HEK293 (cell line): ENCODE measurements at regions not wholly inside any gene's neighbourhood (a gene's known extent, or its start where the extent isn't known, plus 50 kb on each side); places are given as distances from the start of the nearest gene placed in this dataset.

Experiments
- CTCF ChIA-PET: fragments of 350-600 bp; formaldehyde crosslinking; extraction: SDS; loops from one replicate; lab custom pipeline; 2021; ENCODE audit warnings: antibody characterized with exemption; lab: Yijun Ruan, JAX
- POLR2A ChIA-PET: fragments of 300-600 bp; formaldehyde crosslinking; extraction: SDS; loops from one replicate; lab custom pipeline; 2020; ENCODE audit warnings: antibody characterized with exemption, inconsistent platforms; lab: Yijun Ruan, JAX
- H3K27ac ChIP-seq: fragments of 200-500 bp; sonication (Bioruptor generic); 2 replicates; pipeline ENCODE4 v1.5.1; 2014; ENCODE audit warnings: low read depth, low read length, control low read depth, inconsistent platforms; ENCODE audit errors: extremely low read depth
- H3K36me3 ChIP-seq, 2 experiments: fragments of 200-500 bp in 1 of 2; sonication (Bioruptor generic) in 1 of 2; 1 replicate in 1 of 2; 2 replicates in 1 of 2; pipeline ENCODE4 v1.5.1; 2014 to 2017; ENCODE audit warnings: inconsistent platforms in 2 of 2, low read length in 2 of 2; ENCODE audit not compliant: control insufficient read depth in 2 of 2, insufficient read depth in 1 of 2
- H3K4me1 ChIP-seq: fragments of 200-500 bp; sonication (Bioruptor generic); 2 replicates; pipeline ENCODE4 v1.5.1; 2014; ENCODE audit warnings: mild to moderate bottlenecking, low read length, inconsistent platforms; ENCODE audit not compliant: control insufficient read depth, insufficient read depth
- H3K4me3 ChIP-seq: 2 replicates; pipeline ENCODE4 v1.5.1; 2011; ENCODE audit warnings: low read depth, mild to moderate bottlenecking, control low read depth, low read length, moderate library complexity
- H3K9me3 ChIP-seq: fragments of 200-500 bp; sonication (Bioruptor generic); 2 replicates; pipeline ENCODE4 v1.5.1; 2014; ENCODE audit warnings: low read depth, low read length, inconsistent platforms; ENCODE audit not compliant: control insufficient read depth, insufficient read depth
- HOXD13 ChIP-seq: sonication (generic); formaldehyde crosslinking; IDR thresholded peaks from 2 replicates; pipeline ENCODE4 v1.8.0; 2022; ENCODE audit warnings: missing genetic modification reagents, borderline replicate concordance
- IKZF3 ChIP-seq: fragments of 450-650 bp; IDR thresholded peaks from 2 replicates; pipeline ENCODE4 v1.5.0; 2018; ENCODE audit warnings: missing biosample characterization, mild to moderate bottlenecking, missing genetic modification characterization, moderate library complexity
- INSM2 ChIP-seq: fragments of 450-650 bp; formaldehyde crosslinking; IDR thresholded peaks from 2 replicates; pipeline ENCODE4 v1.5.1; 2016; ENCODE audit warnings: missing biosample characterization, missing genetic modification characterization
- KLF1 ChIP-seq: fragments of 450-650 bp; formaldehyde crosslinking; IDR thresholded peaks from 2 replicates; pipeline ENCODE4 v1.5.1; 2016; ENCODE audit warnings: missing biosample characterization, missing genetic modification characterization
- PBX3 ChIP-seq: sonication (generic); formaldehyde crosslinking; IDR thresholded peaks from 2 replicates; pipeline ENCODE4 v1.8.1; 2022; ENCODE audit warnings: mild to moderate bottlenecking, moderate library complexity, missing genetic modification reagents
- PRDM6 ChIP-seq: fragments of 450-650 bp; formaldehyde crosslinking; IDR thresholded peaks from 2 replicates; pipeline ENCODE4 v1.5.1; 2017; ENCODE audit warnings: missing biosample characterization, missing genetic modification characterization
- REPIN1 ChIP-seq: fragments of 450-650 bp; formaldehyde crosslinking; IDR thresholded peaks from 2 replicates; pipeline ENCODE4 v1.5.1; 2017; ENCODE audit warnings: missing biosample characterization, missing genetic modification characterization, low read depth
- SETDB1 ChIP-seq: IDR thresholded peaks from one replicate; pipeline ENCODE4 v1.6.1; 2017; ENCODE audit warnings: mild to moderate bottlenecking, low read length, moderate library complexity, mixed read lengths; ENCODE audit not compliant: insufficient read length
- YY2 ChIP-seq: fragments of 450-650 bp; formaldehyde crosslinking; IDR thresholded peaks from 2 replicates; pipeline ENCODE4 v1.5.1; 2016; ENCODE audit warnings: missing biosample characterization, missing genetic modification characterization
- ZBTB1 ChIP-seq: fragments of 450-650 bp; formaldehyde crosslinking; IDR thresholded peaks from 2 replicates; pipeline ENCODE4 v1.5.1; 2016; ENCODE audit warnings: missing biosample characterization, missing genetic modification characterization
- ZBTB20 ChIP-seq: fragments of 450-650 bp; formaldehyde crosslinking; IDR thresholded peaks from 2 replicates; pipeline ENCODE4 v1.5.1; 2016; ENCODE audit warnings: missing biosample characterization, missing genetic modification characterization
- ZBTB26 ChIP-seq: fragments of 450-650 bp; formaldehyde crosslinking; optimal IDR thresholded peaks from 2 replicates; pipeline ENCODE3; 2016; ENCODE audit warnings: missing biosample characterization, mild to moderate bottlenecking, missing genetic modification characterization
- ZNF10 ChIP-seq: fragments of 450-650 bp; formaldehyde crosslinking; IDR thresholded peaks from 2 replicates; pipeline ENCODE4 v1.5.1; 2017; ENCODE audit warnings: missing biosample characterization, missing genetic modification characterization
- ZNF2 ChIP-seq: fragments of 450-650 bp; formaldehyde crosslinking; IDR thresholded peaks from 2 replicates; pipeline ENCODE4 v1.5.1; 2016; ENCODE audit warnings: missing biosample characterization, missing genetic modification characterization
- ZNF239 ChIP-seq: fragments of 450-650 bp; formaldehyde crosslinking; IDR thresholded peaks from 2 replicates; pipeline ENCODE4 v1.5.1; 2016; ENCODE audit warnings: missing biosample characterization, missing genetic modification characterization
- ZNF280D ChIP-seq: fragments of 450-650 bp; formaldehyde crosslinking; IDR thresholded peaks from 2 replicates; pipeline ENCODE4 v1.5.1; 2016; ENCODE audit warnings: missing biosample characterization, missing genetic modification characterization
- ZNF449 ChIP-seq: fragments of 450-650 bp; formaldehyde crosslinking; IDR thresholded peaks from 2 replicates; pipeline ENCODE4 v1.5.1; 2017; ENCODE audit warnings: missing biosample characterization, mild to moderate bottlenecking, missing genetic modification characterization, moderate library complexity
- ZNF510 ChIP-seq: fragments of 450-650 bp; formaldehyde crosslinking; IDR thresholded peaks from 2 replicates; pipeline ENCODE4 v1.5.1; 2018; ENCODE audit warnings: mild to moderate bottlenecking, missing genetic modification characterization, missing biosample characterization; ENCODE audit not compliant: insufficient replicate concordance
- ZNF555 ChIP-seq: fragments of 450-650 bp; formaldehyde crosslinking; conservative IDR thresholded peaks from 2 replicates; pipeline ENCODE4 v1.5.1; 2017; ENCODE audit warnings: missing biosample characterization, mild to moderate bottlenecking, missing genetic modification characterization, inconsistent platforms
- ZNF623 ChIP-seq: fragments of 450-650 bp; formaldehyde crosslinking; IDR thresholded peaks from 2 replicates; pipeline ENCODE4 v1.5.1; 2016; ENCODE audit warnings: missing biosample characterization, missing genetic modification characterization
- ZNF658 ChIP-seq: fragments of 450-650 bp; formaldehyde crosslinking; IDR thresholded peaks from 2 replicates; pipeline ENCODE4; 2016; ENCODE audit warnings: missing biosample characterization, missing genetic modification characterization
- ZNF776 ChIP-seq: fragments of 450-650 bp; formaldehyde crosslinking; IDR thresholded peaks from 2 replicates; pipeline ENCODE4 v1.5.0; 2017; ENCODE audit warnings: missing biosample characterization, missing genetic modification characterization, borderline replicate concordance
- ZSCAN30 ChIP-seq: fragments of 450-650 bp; IDR thresholded peaks from 2 replicates; pipeline ENCODE4 v1.5.1; 2018; ENCODE audit warnings: missing biosample characterization, mild to moderate bottlenecking, missing genetic modification characterization, moderate library complexity

- H3K9me3 ChIP-seq: no peaks in the 10 kb centered on the region
- TF ChIP-seq PRDM6 (tag by site-specific recombination): no peak
- no peak for TF ChIP-seq INSM2
- TF ChIP-seq ZNF280D (tag by site-specific recombination): no peak
- no peak for TF ChIP-seq ZNF623 (tag by site-specific recombination)
- TF ChIP-seq ZBTB20 (tag by site-specific recombination): no peak
- TF ChIP-seq ZNF555 (tag by site-specific recombination): no peak
- TF ChIP-seq IKZF3 (tag by site-specific recombination): no peak
- TF ChIP-seq ZNF239: no peak
- H3K36me3 ChIP-seq: no peaks in the 10 kb centered on the region
- H3K4me1 ChIP-seq: no peaks in the 10 kb centered on the region
- CTCF ChIA-PET: no interaction called here
- POLR2A ChIA-PET: no interaction called here
- H3K27ac ChIP-seq: no peak overlapping the region
- H3K4me3 ChIP-seq: no peak overlapping the region
Measured at GRCh38 chr5:56432321-56432720, 199.2 kb upstream of the ANKRD55 start.

- Histone ChIP-seq H3K9me3 (no peaks in the 10 kb centered on the region), H3K36me3 (no peaks in the 10 kb centered on the region), H3K4me3 (no peak overlapping the region), H3K27ac (no peak overlapping the region), H3K4me1 (no peaks in the 10 kb centered on the region)
- no peak for TF ChIP-seq SETDB1
- no peak for TF ChIP-seq ZNF658 (tag by site-specific recombination)
- no peak for TF ChIP-seq HOXD13 (CRISPR knock-in tag)
- no peak for TF ChIP-seq PBX3
- TF ChIP-seq ZNF449 (tag by site-specific recombination): no peak
- no peak for TF ChIP-seq YY2 (tag by site-specific recombination)
- no peak for TF ChIP-seq ZNF10 (tag by site-specific recombination)
- TF ChIP-seq ZNF510 (tag by site-specific recombination): no peak
- TF ChIP-seq ZBTB26 (tag by site-specific recombination): no peak
- no peak for TF ChIP-seq ZSCAN30 (tag by site-specific recombination)
- no peak for TF ChIP-seq ZNF2 (tag by site-specific recombination)
- no peak for TF ChIP-seq ZBTB1 (tag by site-specific recombination)
- no peak for TF ChIP-seq KLF1
- TF ChIP-seq REPIN1 (tag by site-specific recombination): no peak
- TF ChIP-seq ZNF776 (tag by site-specific recombination): no peak
- POLR2A ChIA-PET: no interaction called here
- CTCF ChIA-PET: no interaction called here
Measured at GRCh38 chr5:56430422-56430821, 197.3 kb upstream of the ANKRD55 start.
